Liver (tissue), 3 donors: ENCODE measurements at regions not wholly inside any gene's neighbourhood (a gene's known extent, or its start where the extent isn't known, plus 50 kb on each side); places are given as distances from the start of the nearest gene placed in this dataset.

Source experiments
- EGR1 ChIP-seq, 2 donors: IDR thresholded peaks; 2 replicates each; pipeline ENCODE4 v1.6.1; 2016 to 2018; ENCODE audit warnings: antibody characterized with exemption in 2 of 2, low read depth in 2 of 2
- JUND ChIP-seq, 2 donors: IDR thresholded peaks; 2 replicates each; pipeline ENCODE4 v1.6.1; 2016; ENCODE audit warnings: antibody characterized with exemption in 2 of 2
- RAD21 ChIP-seq, 2 donors: IDR thresholded peaks; 2 replicates each; pipeline ENCODE4 v1.6.1; 2016; ENCODE audit warnings: antibody characterized with exemption in 2 of 2, mild to moderate bottlenecking in 2 of 2
- TAF1 ChIP-seq: conservative IDR thresholded peaks from 2 replicates; pipeline ENCODE4 v1.6.1; 2016; ENCODE audit warnings: antibody characterized with exemption, mild to moderate bottlenecking
- TF ChIP-seq, protein P1 (sequence below): fragments of 150-350 bp; IDR thresholded peaks from 2 replicates; pipeline ENCODE4 v1.5.1; 2017; ENCODE audit warnings: improper control_type of control experiment, low read depth, low read length; ENCODE audit not compliant: missing input control
- TF ChIP-seq, protein P2 (sequence below): IDR thresholded peaks from 2 replicates; pipeline ENCODE4 v1.6.1; 2016; ENCODE audit warnings: antibody characterized with exemption, mild to moderate bottlenecking
- TF ChIP-seq, protein P3 (sequence below): IDR thresholded peaks from 2 replicates; pipeline ENCODE4 v1.6.1; 2016; ENCODE audit warnings: antibody characterized with exemption
- TF ChIP-seq, protein P4 (sequence below): IDR thresholded peaks from 2 replicates; pipeline ENCODE4 v1.6.1; 2016; ENCODE audit warnings: antibody characterized with exemption
- TF ChIP-seq, protein P5 (sequence below): IDR thresholded peaks from 2 replicates; pipeline ENCODE4 v1.6.1; 2016; ENCODE audit warnings: antibody characterized with exemption
- donor health status: healthy.
- donor health status: healthy.

DNA sequence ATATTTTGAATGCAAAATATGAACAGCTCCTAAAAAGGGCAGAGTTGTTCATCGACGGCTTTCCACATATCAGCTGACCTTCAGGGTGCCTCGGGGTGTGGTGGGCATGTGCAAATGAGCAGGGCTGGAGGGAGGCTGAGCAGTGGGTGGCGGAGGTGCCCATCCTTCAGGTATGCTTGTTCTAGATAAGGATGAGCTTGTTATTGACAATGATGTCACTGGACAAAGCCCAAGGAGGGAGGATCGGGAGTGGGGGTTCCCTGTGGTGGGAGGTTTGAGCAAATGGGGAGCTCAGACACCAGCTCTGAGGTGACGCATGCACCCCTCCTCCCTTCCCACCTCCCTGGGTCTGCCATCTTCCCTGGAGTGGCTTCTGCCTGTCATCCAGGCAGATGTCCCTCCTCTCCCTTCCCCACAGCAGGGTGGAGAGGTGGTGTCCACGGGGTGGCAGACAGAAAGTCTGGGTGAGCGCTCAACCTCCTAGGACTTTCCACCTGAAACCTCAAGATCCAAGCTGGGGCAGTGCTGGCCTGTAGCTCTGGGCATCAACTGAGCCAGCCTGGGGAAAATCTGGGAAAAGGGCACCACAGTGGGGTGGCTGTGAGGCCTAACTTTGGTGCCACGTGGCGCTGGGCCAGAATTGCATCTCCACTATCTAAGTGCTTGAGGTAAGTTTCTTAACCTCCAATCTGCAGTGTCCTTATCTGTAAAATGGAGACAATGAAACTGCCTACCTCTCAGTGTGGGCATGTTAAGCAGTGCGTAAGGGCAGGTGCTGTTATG is 106.3 kb upstream of the THY1 start:
- TF ChIP-seq, protein P1, sequence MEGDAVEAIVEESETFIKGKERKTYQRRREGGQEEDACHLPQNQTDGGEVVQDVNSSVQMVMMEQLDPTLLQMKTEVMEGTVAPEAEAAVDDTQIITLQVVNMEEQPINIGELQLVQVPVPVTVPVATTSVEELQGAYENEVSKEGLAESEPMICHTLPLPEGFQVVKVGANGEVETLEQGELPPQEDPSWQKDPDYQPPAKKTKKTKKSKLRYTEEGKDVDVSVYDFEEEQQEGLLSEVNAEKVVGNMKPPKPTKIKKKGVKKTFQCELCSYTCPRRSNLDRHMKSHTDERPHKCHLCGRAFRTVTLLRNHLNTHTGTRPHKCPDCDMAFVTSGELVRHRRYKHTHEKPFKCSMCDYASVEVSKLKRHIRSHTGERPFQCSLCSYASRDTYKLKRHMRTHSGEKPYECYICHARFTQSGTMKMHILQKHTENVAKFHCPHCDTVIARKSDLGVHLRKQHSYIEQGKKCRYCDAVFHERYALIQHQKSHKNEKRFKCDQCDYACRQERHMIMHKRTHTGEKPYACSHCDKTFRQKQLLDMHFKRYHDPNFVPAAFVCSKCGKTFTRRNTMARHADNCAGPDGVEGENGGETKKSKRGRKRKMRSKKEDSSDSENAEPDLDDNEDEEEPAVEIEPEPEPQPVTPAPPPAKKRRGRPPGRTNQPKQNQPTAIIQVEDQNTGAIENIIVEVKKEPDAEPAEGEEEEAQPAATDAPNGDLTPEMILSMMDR: no peak
- TF ChIP-seq EGR1 (IDR thresholded peaks at IDR 0.05; ENCODE audit: low read depth in 2 of 2): no peak
- TF ChIP-seq TAF1: no peak
- TF ChIP-seq, protein P2, sequence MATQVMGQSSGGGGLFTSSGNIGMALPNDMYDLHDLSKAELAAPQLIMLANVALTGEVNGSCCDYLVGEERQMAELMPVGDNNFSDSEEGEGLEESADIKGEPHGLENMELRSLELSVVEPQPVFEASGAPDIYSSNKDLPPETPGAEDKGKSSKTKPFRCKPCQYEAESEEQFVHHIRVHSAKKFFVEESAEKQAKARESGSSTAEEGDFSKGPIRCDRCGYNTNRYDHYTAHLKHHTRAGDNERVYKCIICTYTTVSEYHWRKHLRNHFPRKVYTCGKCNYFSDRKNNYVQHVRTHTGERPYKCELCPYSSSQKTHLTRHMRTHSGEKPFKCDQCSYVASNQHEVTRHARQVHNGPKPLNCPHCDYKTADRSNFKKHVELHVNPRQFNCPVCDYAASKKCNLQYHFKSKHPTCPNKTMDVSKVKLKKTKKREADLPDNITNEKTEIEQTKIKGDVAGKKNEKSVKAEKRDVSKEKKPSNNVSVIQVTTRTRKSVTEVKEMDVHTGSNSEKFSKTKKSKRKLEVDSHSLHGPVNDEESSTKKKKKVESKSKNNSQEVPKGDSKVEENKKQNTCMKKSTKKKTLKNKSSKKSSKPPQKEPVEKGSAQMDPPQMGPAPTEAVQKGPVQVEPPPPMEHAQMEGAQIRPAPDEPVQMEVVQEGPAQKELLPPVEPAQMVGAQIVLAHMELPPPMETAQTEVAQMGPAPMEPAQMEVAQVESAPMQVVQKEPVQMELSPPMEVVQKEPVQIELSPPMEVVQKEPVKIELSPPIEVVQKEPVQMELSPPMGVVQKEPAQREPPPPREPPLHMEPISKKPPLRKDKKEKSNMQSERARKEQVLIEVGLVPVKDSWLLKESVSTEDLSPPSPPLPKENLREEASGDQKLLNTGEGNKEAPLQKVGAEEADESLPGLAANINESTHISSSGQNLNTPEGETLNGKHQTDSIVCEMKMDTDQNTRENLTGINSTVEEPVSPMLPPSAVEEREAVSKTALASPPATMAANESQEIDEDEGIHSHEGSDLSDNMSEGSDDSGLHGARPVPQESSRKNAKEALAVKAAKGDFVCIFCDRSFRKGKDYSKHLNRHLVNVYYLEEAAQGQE: no peak
- TF ChIP-seq, protein P3, sequence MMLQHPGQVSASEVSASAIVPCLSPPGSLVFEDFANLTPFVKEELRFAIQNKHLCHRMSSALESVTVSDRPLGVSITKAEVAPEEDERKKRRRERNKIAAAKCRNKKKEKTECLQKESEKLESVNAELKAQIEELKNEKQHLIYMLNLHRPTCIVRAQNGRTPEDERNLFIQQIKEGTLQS: no peak
- no peak for TF ChIP-seq JUND (IDR thresholded peaks at IDR 0.05)
- TF ChIP-seq, protein P4, sequence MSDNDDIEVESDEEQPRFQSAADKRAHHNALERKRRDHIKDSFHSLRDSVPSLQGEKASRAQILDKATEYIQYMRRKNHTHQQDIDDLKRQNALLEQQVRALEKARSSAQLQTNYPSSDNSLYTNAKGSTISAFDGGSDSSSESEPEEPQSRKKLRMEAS: no peak
- TF ChIP-seq RAD21 (IDR thresholded peaks at IDR 0.05): no peak
- TF ChIP-seq, protein P5, sequence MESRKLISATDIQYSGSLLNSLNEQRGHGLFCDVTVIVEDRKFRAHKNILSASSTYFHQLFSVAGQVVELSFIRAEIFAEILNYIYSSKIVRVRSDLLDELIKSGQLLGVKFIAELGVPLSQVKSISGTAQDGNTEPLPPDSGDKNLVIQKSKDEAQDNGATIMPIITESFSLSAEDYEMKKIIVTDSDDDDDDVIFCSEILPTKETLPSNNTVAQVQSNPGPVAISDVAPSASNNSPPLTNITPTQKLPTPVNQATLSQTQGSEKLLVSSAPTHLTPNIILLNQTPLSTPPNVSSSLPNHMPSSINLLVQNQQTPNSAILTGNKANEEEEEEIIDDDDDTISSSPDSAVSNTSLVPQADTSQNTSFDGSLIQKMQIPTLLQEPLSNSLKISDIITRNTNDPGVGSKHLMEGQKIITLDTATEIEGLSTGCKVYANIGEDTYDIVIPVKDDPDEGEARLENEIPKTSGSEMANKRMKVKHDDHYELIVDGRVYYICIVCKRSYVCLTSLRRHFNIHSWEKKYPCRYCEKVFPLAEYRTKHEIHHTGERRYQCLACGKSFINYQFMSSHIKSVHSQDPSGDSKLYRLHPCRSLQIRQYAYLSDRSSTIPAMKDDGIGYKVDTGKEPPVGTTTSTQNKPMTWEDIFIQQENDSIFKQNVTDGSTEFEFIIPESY: no peak
